Activated CD4-positive, CD25-positive, alpha-beta regulatory T cell treated with anti-CD3 and anti-CD28 coated beads, Interleukin-2, amount 50 U/mL, for 24 hours (primary cell): ENCODE measurements at regions not wholly inside any gene's neighbourhood (a gene's known extent, or its start where the extent isn't known, plus 50 kb on each side); places are given as distances from the start of the nearest gene placed in this dataset.
A peak's percentile ranks its signal among the peaks of the same experiment; 100 is the strongest.

Experiments
- ATAC-seq, 2 donors: fragments of 150-1000 bp; cut with Tn5 transposase; one replicate each; pipeline ENCODE4 v1.10.0; 2021; ENCODE audit warnings: mild to moderate bottlenecking in 1 of 2, moderate library complexity in 1 of 2

DNA sequence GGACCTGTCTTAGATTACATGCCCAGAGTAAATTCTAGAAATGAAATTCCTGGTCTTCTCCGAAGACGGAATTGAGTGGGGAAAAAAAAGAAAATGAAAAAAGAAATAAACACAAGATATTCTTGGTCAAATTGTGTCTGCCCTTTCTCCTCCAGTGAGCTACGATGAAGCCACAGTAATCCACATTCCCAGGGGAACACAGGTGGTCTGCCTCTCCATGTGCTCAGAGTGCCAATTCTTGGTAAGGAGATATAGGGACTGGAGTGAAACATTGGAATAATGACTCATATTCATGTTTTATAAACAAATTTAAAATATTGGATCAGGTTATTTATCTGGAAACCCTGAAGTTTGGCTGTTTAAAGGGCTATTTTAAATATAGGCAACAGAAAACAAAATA lies 54.2 kb upstream of the MGST2 start:
- ATAC-seq, result no peak

DNA sequence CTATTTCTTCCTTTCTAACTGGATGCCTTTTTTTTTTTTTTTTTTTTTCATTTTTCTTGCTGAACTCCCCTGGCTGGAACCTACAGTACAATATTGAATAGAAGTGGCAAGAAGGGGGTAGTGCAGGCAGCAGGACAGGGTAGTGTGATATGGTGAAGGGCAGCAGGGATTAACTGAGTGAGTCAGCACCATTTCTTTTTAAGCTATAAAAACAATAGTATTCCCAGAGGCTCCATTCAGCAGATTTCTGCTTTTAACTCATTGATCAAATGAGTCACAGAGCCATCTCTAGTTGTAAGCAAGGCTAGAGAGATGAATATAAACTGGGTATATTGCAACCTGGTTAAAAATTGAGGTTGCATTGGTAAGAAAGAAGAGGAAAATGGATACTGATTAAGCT lies 53.6 kb upstream of the SETD7 start:
- ATAC-seq, result no peak

DNA sequence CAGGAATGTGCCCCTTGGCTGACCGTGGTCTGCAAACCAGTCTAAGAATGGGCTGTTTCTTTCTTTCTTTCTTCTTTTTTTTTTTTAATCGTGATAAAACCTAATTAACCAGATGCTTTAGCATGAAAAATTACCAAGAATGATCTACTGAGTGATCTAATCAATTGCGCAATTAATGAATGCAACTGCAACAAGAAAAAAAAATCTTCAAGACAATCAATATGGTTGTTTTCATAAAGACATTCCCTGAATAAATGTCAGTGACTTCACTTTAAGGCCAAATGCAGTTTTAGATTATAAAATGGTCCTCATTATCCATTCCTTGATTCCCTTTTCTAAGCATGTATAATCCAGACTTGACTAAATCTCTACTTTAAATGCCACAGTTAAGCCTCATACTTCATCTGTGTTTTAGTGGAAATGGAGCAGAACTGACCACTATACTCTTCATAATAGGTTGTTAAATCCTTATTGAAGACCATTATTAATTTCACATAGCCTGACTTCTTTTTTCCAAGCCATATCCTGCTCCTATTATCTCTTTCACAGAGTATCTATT lies 51.6 kb upstream of the SETD7 start:
- no peak for ATAC-seq

DNA sequence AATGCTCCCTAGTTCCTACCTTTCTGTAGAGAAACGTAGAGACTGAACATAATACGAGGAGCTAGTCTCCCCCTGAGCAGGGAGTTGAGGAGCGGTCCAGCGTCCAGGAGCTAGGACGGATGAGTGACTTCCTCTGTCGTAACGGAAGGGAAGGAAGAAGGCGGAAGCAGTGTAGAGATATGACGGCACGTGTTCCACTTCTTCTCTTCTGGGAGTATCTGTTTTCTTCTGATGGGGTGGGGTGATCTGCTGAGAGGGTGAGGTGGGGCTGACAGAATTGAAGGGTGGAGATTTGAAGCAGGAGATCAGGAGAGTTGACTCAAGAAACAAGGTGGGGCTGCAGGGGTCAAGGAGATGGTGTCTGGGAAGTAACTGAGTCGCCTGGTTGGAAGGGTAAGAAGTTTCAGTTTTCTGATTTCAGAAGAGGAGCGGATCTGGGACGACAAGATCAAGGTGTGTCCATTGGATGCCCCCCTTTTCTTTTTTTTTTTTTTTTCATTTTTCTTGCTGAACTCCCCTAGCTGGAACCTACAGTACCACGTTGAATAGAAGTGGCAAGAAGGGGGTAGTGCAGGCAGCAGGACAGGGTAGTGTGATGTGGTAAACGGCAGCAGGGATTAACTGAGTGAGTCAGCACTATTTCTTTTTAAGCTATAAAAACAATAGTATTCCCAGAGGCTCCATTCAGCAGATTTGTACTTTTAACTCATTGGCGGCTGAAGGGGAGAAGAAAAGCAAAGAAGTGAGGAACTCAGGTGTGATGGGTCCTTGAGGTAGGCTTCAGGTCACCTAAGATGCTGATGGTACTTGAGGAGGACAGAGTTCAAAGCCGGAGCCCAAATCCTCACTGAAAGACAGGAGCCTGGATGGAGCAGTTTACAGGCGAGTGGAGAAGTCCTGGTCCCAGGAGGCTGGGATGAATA lies 50.8 kb upstream of the SETD7 start:
- peak; percentile 46 to 73 for ATAC-seq

DNA sequence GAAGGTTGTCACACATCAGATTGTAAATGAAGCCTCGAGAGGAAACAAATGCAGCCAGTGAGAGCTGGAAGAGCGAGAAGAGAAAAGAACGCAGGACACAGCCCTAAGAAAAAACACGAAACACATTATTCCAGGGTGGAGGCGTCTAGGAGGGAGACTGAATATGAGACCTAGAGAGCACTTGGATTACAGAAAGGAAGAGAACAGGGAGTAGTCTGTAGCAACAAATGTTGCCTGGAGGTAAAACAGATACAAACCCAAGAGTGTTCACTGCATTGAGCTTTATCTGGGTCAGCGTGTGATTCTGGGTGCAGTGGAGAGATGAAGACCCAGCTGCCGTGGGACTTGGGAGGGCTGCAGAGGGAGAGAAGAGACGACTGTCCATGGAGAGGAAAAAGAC lies 50.1 kb upstream of the SETD7 start:
- ATAC-seq, result no peak
